SK-N-SH (cell line): ENCODE measurements at regions not wholly inside any gene's neighbourhood (a gene's known extent, or its start where the extent isn't known, plus 50 kb on each side); places are given as distances from the start of the nearest gene placed in this dataset.

ENCODE experiments used
- CTCF ChIP-seq: fragments of 200-600 bp; sonication (generic); IDR thresholded peaks from 2 replicates; pipeline ENCODE4 v1.6.1; 2017; ENCODE audit warnings: antibody characterized with exemption, mild to moderate bottlenecking, moderate library complexity
- SIN3A ChIP-seq: IDR thresholded peaks from 2 replicates; pipeline ENCODE4 v1.6.1; 2012; ENCODE audit warnings: low read depth, mild to moderate bottlenecking, low read length, moderate library complexity, borderline replicate concordance

- TF ChIP-seq SIN3A (no peak), CTCF (peak; percentile 19; the same call in 1 of the 2 replicates)
Observed at GRCh38 chr10:123573236-123574108, 92.7 kb upstream of the GPR26 start.
